Lower lobe of right lung (tissue), 2 donors: ENCODE measurements at regions not wholly inside any gene's neighbourhood (a gene's known extent, or its start where the extent isn't known, plus 50 kb on each side); places are given as distances from the start of the nearest gene placed in this dataset.

Experiments used
- ATAC-seq, 2 donors: fragments of 200-7000 bp; cut with Tn5 transposase; one replicate each; pipeline ENCODE4 v1.9.1; 2020 to 2022; ENCODE audit warnings: mild to moderate bottlenecking in 2 of 2, moderate library complexity in 2 of 2
- DNase-seq: peaks from one replicate; pipeline ENCODE4 v3.0.0-alpha.2; 2020
- H3K27ac ChIP-seq: fragments of 200-600 bp; one replicate; pipeline ENCODE4 v1.8.0; 2022
- H3K27me3 ChIP-seq: fragments of 200-600 bp; one replicate; pipeline ENCODE4 v1.8.0; 2022; ENCODE audit warnings: low read depth
- H3K36me3 ChIP-seq: fragments of 200-600 bp; one replicate; pipeline ENCODE4 v1.8.0; 2022; ENCODE audit warnings: mild to moderate bottlenecking
- H3K4me1 ChIP-seq: fragments of 200-600 bp; one replicate; pipeline ENCODE4 v1.8.0; 2022
- H3K4me3 ChIP-seq: fragments of 200-600 bp; one replicate; pipeline ENCODE4 v1.8.0; 2022; ENCODE audit warnings: mild to moderate bottlenecking
- H3K9me3 ChIP-seq: fragments of 200-600 bp; one replicate; pipeline ENCODE4 v1.8.0; 2022
- CTCF ChIP-seq: fragments of 200-600 bp; IDR thresholded peaks from one replicate; pipeline ENCODE4 v1.8.0; 2022; ENCODE audit warnings: antibody characterized with exemption, mild to moderate bottlenecking
- intact Hi-C: fragments of 100-400 bp; cut with DNase I; formaldehyde crosslinking; loops from one replicate; pipeline ENCODE4 v1.11.0; 2022
- donor health status: DM: no; HTN: yes; CAD: no; lungs with severe emphysema.

GRCh38 chrX:43357741-43358140, 298.4 kb upstream of the MAOA start:
- intact Hi-C loops: loop anchor here (10.0 kb wide), 1 partner anchor 197 kb away; no protein-coding TSS in a partner anchor
- no peak for ATAC-seq
- H3K36me3 ChIP-seq: no peaks in the 10 kb centered on the region

GRCh38 chrX:43373032-43373431, 283.1 kb upstream of the MAOA start:
- no peak for TF ChIP-seq CTCF
- intact Hi-C loops: no loop called here

More at GRCh38 chrX:43357741-43358140, 298.4 kb upstream of the MAOA start:
- TF ChIP-seq CTCF: no peak
- Histone ChIP-seq H3K9me3 (no peaks in the 10 kb centered on the region), H3K4me1 (no peaks in the 10 kb centered on the region), H3K4me3 (no peak overlapping the region), H3K27me3 (no peaks in the 10 kb centered on the region), H3K27ac (no peak overlapping the region)
- DNase-seq: no peak

GRCh38 chrX:43375136-43375535, 281.0 kb upstream of the MAOA start:
- no peak for ATAC-seq
- H3K36me3 ChIP-seq: no peaks in the 10 kb centered on the region
- intact Hi-C loops: no loop called here
- no peak overlapping the region for H3K27ac ChIP-seq
- H3K9me3 ChIP-seq: no peaks in the 10 kb centered on the region
- no peak for DNase-seq
- H3K4me1 ChIP-seq: no peaks in the 10 kb centered on the region
- no peaks in the 10 kb centered on the region for H3K27me3 ChIP-seq
- no peak for TF ChIP-seq CTCF
- H3K4me3 ChIP-seq: no peak overlapping the region

More at GRCh38 chrX:43373032-43373431, 283.1 kb upstream of the MAOA start:
- Histone ChIP-seq H3K27ac (no peak overlapping the region), H3K36me3 (no peaks in the 10 kb centered on the region), H3K9me3 (no peaks in the 10 kb centered on the region), H3K27me3 (no peaks in the 10 kb centered on the region), H3K4me3 (no peak overlapping the region), H3K4me1 (no peaks in the 10 kb centered on the region)
- ATAC-seq (no peak), DNase-seq (no peak)

- Histone ChIP-seq H3K9me3 (no peaks in the 10 kb centered on the region), H3K36me3 (no peaks in the 10 kb centered on the region), H3K27me3 (no peaks in the 10 kb centered on the region), H3K4me1 (no peaks in the 10 kb centered on the region), H3K4me3 (no peak overlapping the region), H3K27ac (no peak overlapping the region)
- TF ChIP-seq CTCF: no peak
- ATAC-seq: no peak
- intact Hi-C loops: no loop called here
- DNase-seq: no peak
Observed at GRCh38 chrX:43380704-43381103, 275.4 kb upstream of the MAOA start.

- intact Hi-C loops: no loop called here
- TF ChIP-seq CTCF: no peak
- Histone ChIP-seq H3K27me3 (no peaks in the 10 kb centered on the region), H3K27ac (no peak overlapping the region), H3K4me1 (no peaks in the 10 kb centered on the region), H3K9me3 (no peaks in the 10 kb centered on the region), H3K36me3 (no peaks in the 10 kb centered on the region), H3K4me3 (no peak overlapping the region)
- DNase-seq: no peak
- no peak for ATAC-seq
Observed at GRCh38 chrX:43386875-43387274, 269.2 kb upstream of the MAOA start.

- H3K4me3 ChIP-seq: no peak overlapping the region
- no peaks in the 10 kb centered on the region for H3K27me3 ChIP-seq
- H3K36me3 ChIP-seq: no peaks in the 10 kb centered on the region
- intact Hi-C loops: no loop called here
- no peaks in the 10 kb centered on the region for H3K9me3 ChIP-seq
- no peak overlapping the region for H3K27ac ChIP-seq
- ATAC-seq: no peak
- no peak for TF ChIP-seq CTCF
- no peaks in the 10 kb centered on the region for H3K4me1 ChIP-seq
- DNase-seq: no peak
Observed at GRCh38 chrX:43405191-43405590, 250.9 kb upstream of the MAOA start.
